ENCODE measurements at regions not wholly inside any gene's neighbourhood (a gene's known extent, or its start where the extent isn't known, plus 50 kb on each side); places are given as distances from the start of the nearest gene placed in this dataset.

- Mint-ChIP-seq H3K36me3 (ENCODE audit: low read depth) (no peaks in the 10 kb centered on the region), H3K27me3 (no peaks in the 10 kb centered on the region), H3K27ac (no peak overlapping the region), H3K4me1 (no peaks in the 10 kb centered on the region), H3K9me3 (peaks cover 7% of the 10 kb centered on the region), H3K4me3 (no peak overlapping the region)
- POLR2A ChIA-PET: no interaction called here
- DNase-seq (no peak), ATAC-seq (ENCODE audit: low read depth) (no peak)
- TF ChIP-seq, protein P1, sequence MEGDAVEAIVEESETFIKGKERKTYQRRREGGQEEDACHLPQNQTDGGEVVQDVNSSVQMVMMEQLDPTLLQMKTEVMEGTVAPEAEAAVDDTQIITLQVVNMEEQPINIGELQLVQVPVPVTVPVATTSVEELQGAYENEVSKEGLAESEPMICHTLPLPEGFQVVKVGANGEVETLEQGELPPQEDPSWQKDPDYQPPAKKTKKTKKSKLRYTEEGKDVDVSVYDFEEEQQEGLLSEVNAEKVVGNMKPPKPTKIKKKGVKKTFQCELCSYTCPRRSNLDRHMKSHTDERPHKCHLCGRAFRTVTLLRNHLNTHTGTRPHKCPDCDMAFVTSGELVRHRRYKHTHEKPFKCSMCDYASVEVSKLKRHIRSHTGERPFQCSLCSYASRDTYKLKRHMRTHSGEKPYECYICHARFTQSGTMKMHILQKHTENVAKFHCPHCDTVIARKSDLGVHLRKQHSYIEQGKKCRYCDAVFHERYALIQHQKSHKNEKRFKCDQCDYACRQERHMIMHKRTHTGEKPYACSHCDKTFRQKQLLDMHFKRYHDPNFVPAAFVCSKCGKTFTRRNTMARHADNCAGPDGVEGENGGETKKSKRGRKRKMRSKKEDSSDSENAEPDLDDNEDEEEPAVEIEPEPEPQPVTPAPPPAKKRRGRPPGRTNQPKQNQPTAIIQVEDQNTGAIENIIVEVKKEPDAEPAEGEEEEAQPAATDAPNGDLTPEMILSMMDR (IDR thresholded peaks at IDR 0.05): no peak
- CTCF ChIA-PET: no interaction called here
- intact Hi-C loops (cut with micrococcal nuclease): no loop called here
Measured at GRCh38 chr6:85172705-85173104, 277.2 kb upstream of the NT5E start.

GRCh38 chr6:85172161-85172560, 277.7 kb upstream of the NT5E start:
- POLR2A ChIA-PET: no interaction called here
- intact Hi-C loops (cut with micrococcal nuclease): no loop called here
- ATAC-seq (ENCODE audit: low read depth): no peak
- TF ChIP-seq, protein P1 (IDR thresholded peaks at IDR 0.05): no peak
- H3K36me3 Mint-ChIP-seq (ENCODE audit: low read depth): no peaks in the 10 kb centered on the region
- no peak overlapping the region for H3K27ac Mint-ChIP-seq
- DNase-seq: no peak
- peaks cover 7% of the 10 kb centered on the region for H3K9me3 Mint-ChIP-seq
- H3K27me3 Mint-ChIP-seq: no peaks in the 10 kb centered on the region
- no peak overlapping the region for H3K4me3 Mint-ChIP-seq
- CTCF ChIA-PET: no interaction called here
- no peaks in the 10 kb centered on the region for H3K4me1 Mint-ChIP-seq

- Mint-ChIP-seq H3K27me3 (no peaks in the 10 kb centered on the region), H3K36me3 (ENCODE audit: low read depth) (no peaks in the 10 kb centered on the region), H3K9me3 (no peaks in the 10 kb centered on the region), H3K4me3 (no peak overlapping the region), H3K27ac (no peak overlapping the region), H3K4me1 (no peaks in the 10 kb centered on the region)
- TF ChIP-seq, protein P1 (IDR thresholded peaks at IDR 0.05): no peak
- intact Hi-C loops (cut with micrococcal nuclease): no loop called here
- POLR2A ChIA-PET: no interaction called here
- ATAC-seq (ENCODE audit: low read depth) (no peak), DNase-seq (no peak)
- CTCF ChIA-PET: no interaction called here
Measured at GRCh38 chr6:85169189-85169588, 280.7 kb upstream of the NT5E start.

DNA sequence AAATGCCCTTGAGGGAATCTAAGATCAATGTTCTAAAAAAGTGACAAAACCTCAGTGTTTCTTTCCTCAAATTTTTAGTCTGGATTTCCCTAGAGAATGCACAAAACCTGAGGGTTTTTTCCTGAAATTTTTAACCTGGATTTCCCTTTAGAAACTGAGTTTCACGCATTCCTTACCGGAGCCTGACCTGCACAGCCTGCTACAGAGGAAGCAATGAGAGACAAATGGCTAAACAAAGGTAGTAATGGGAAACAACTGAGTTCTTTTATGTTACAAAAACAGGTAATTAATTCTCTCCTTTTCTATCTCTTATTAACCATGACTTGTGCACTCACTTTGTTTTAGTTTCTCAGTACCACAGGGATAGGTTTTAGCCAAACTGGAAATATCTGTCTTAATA, 281.7 kb upstream of the NT5E start:
- TF ChIP-seq, protein P1 (IDR thresholded peaks at IDR 0.05): no peak
- no peak overlapping the region for H3K4me3 Mint-ChIP-seq
- no peaks in the 10 kb centered on the region for H3K9me3 Mint-ChIP-seq
- H3K27ac Mint-ChIP-seq: no peak overlapping the region
- no peaks in the 10 kb centered on the region for H3K27me3 Mint-ChIP-seq
- no peaks in the 10 kb centered on the region for H3K36me3 Mint-ChIP-seq (ENCODE audit: low read depth)
- DNase-seq (no peak), ATAC-seq (ENCODE audit: low read depth) (no peak)
- intact Hi-C loops (cut with micrococcal nuclease): no loop called here
- POLR2A ChIA-PET: no interaction called here
- H3K4me1 Mint-ChIP-seq: no peaks in the 10 kb centered on the region
- CTCF ChIA-PET: no interaction called here

DNA sequence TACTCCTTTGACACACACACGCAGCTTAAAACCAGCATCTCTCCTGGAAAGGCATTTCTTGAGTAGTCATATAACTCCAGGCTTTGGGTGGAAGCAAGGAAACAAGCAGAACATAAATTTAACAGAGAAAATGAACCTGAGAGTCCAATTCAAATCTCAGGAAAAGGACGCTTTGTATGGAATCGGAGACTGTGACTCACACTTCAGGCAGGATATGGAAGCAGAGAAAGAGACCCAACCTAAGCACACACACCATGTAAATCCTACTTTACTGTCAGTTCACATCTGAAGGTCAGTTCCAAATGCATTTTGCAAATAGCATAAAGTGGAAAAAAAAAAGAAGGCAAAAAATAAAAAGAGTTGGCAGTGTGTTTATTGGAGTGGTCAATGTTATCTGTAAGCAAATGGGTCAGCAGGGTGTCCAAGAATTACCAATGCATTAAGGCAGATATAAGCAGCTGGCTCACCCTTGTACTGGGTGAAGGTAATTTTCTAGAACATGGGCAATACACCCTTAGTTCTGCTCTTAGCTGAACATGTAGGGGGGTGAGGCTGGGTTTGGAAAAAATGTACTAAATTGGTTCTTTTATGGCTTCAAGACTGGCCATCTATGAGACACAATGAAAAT, 283.7 kb upstream of the NT5E start:
- Mint-ChIP-seq H3K36me3 (ENCODE audit: low read depth) (no peaks in the 10 kb centered on the region), H3K9me3 (no peaks in the 10 kb centered on the region), H3K27ac (no peak overlapping the region), H3K4me1 (no peaks in the 10 kb centered on the region), H3K27me3 (no peaks in the 10 kb centered on the region), H3K4me3 (no peak overlapping the region)
- no peak for ATAC-seq (ENCODE audit: low read depth)
- ChIA-PET CTCF (no interaction called here), POLR2A (no interaction called here)
- DNase-seq: no peak
- TF ChIP-seq, protein P1 (IDR thresholded peaks at IDR 0.05): no peak
- intact Hi-C loops (cut with micrococcal nuclease): no loop called here

Data from activated B cell treated with CpG ODN at 0.5 μM for 24 hours (primary cell).